Endothelial cell of umbilical vein (primary cell): ENCODE measurements at regions not wholly inside any gene's neighbourhood (a gene's known extent, or its start where the extent isn't known, plus 50 kb on each side); places are given as distances from the start of the nearest gene placed in this dataset.
"Not testable (repeated sequence)": the region's sequence is repeated elsewhere in the genome, so short reads cannot be mapped to it uniquely, and the experiment has no call there.

Experiments
- POLR2AphosphoS5 ChIP-seq: IDR thresholded peaks from 2 replicates; pipeline ENCODE4 v1.6.1; 2012; ENCODE audit warnings: low read depth, mild to moderate bottlenecking, control low read depth, low read length, moderate library complexity; ENCODE audit not compliant: insufficient read depth
- TF ChIP-seq, protein P1 (sequence below), 2 donors: IDR thresholded peaks; 1 replicate in 1 of 2; 2 replicates in 1 of 2; pipeline ENCODE4 v1.5.1; 2011; ENCODE audit warnings: low read length in 2 of 2, mild to moderate bottlenecking in 2 of 2, moderate library complexity in 2 of 2, control low read depth in 1 of 2, inconsistent platforms in 1 of 2, low read depth in 1 of 2; ENCODE audit not compliant: insufficient read depth in 1 of 2; ENCODE audit errors: extremely low read depth in 1 of 2

DNA sequence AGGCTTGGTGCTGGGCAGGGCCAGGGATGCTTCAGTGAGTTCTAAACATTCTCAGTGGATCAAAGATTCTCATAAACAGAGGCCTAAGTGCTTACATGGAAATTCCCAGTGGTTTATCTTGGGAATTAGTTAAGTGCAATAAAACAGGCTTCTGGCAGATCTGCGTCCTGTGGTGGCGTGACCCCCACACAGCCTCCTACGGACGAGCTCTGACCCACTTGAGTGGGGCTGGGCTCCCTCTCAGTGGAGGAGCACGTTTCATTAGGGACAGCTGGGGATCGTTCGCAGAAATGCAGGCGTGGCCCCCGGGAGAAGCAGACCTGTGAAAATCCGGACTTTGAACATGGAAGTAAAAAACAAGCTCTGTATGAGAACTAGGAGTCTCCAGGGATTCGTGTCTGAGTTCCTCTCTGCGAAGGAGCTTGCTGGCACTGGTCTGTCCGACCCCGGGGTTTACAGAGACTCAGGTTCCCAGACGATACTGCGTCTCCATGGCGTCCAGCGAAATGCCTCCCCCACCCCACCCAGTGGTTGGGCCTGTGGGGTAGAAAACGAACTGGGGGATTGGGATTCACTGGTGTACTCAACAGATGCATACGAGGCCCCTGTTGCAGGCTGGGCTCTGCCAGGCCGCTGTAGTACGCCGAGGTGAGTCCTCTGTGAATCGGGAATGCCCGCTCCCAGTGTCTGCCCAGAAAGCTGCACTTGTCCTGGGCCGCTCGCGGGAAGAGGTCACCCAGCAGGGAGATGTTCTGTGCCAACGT, 117.6 kb downstream of the NPIPB11 start:
- TF ChIP-seq, protein P1, sequence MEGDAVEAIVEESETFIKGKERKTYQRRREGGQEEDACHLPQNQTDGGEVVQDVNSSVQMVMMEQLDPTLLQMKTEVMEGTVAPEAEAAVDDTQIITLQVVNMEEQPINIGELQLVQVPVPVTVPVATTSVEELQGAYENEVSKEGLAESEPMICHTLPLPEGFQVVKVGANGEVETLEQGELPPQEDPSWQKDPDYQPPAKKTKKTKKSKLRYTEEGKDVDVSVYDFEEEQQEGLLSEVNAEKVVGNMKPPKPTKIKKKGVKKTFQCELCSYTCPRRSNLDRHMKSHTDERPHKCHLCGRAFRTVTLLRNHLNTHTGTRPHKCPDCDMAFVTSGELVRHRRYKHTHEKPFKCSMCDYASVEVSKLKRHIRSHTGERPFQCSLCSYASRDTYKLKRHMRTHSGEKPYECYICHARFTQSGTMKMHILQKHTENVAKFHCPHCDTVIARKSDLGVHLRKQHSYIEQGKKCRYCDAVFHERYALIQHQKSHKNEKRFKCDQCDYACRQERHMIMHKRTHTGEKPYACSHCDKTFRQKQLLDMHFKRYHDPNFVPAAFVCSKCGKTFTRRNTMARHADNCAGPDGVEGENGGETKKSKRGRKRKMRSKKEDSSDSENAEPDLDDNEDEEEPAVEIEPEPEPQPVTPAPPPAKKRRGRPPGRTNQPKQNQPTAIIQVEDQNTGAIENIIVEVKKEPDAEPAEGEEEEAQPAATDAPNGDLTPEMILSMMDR (IDR thresholded peaks at IDR 0.05; ENCODE audit: extremely low read depth in 1 of 2, insufficient read depth in 1 of 2, low read depth in 1 of 2, low read length in 2 of 2), result not testable (repeated sequence)
- not testable (repeated sequence) for TF ChIP-seq POLR2AphosphoS5
